ENCODE measurements at regions not wholly inside any gene's neighbourhood (a gene's known extent, or its start where the extent isn't known, plus 50 kb on each side); places are given as distances from the start of the nearest gene placed in this dataset.

DNA sequence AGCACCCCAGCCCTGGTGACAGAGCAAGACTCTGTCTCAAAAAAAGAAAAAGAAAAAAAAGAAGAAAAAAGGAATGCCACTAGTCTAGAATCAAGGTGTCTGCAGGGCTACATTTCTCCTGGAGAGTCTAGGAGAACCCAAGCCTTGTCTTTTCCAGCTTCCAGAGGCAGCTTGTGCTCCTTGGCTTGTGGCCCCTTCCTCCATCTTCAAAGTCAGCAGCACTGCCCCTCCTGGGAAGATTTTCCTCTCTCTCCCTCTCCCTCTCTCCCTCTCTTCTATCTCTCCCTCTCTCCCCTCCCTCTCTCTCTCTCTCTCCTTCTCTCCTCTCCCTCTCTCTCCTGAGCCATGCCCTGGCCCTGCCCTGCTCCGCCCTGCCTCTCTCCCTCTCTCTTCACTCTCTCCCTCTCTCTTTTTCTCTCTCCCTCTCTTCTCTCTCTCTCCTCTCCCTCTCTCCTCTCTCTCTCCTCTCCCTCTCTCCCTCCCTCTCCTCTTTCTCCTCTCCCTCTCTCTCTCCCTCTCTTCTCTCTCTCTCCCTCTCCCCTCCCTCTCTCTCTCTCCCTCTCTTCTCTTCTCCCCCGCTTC lies 97.7 kb upstream of the FGF3 start:
- H2AFZ ChIP-seq (ENCODE audit: low read depth, low read length): no peak overlapping the region
- H3K27ac ChIP-seq (ENCODE audit: low read length): no peak overlapping the region
- TF ChIP-seq, protein P1, sequence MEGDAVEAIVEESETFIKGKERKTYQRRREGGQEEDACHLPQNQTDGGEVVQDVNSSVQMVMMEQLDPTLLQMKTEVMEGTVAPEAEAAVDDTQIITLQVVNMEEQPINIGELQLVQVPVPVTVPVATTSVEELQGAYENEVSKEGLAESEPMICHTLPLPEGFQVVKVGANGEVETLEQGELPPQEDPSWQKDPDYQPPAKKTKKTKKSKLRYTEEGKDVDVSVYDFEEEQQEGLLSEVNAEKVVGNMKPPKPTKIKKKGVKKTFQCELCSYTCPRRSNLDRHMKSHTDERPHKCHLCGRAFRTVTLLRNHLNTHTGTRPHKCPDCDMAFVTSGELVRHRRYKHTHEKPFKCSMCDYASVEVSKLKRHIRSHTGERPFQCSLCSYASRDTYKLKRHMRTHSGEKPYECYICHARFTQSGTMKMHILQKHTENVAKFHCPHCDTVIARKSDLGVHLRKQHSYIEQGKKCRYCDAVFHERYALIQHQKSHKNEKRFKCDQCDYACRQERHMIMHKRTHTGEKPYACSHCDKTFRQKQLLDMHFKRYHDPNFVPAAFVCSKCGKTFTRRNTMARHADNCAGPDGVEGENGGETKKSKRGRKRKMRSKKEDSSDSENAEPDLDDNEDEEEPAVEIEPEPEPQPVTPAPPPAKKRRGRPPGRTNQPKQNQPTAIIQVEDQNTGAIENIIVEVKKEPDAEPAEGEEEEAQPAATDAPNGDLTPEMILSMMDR (IDR thresholded peaks at IDR 0.05; ENCODE audit: borderline replicate concordance, extremely low read depth, low read length, poor library complexity, severe bottlenecking): no peak
- no peak for TF ChIP-seq EZH2 (IDR thresholded peaks at IDR 0.05; ENCODE audit: borderline replicate concordance, low read depth, low read length, severe bottlenecking)
- H3K4me3 ChIP-seq (ENCODE audit: low read depth in 1 of 2, low read length in 2 of 2): no peak overlapping the region
- H3K4me1 ChIP-seq (ENCODE audit: insufficient read depth, low read length): no peaks in the 10 kb centered on the region
- H3K9me3 ChIP-seq (ENCODE audit: insufficient read depth, low read length, severe bottlenecking): no peaks in the 10 kb centered on the region
- H3K4me2 ChIP-seq (ENCODE audit: insufficient read depth, low read length): no peak overlapping the region
- no peaks in the 10 kb centered on the region for H3K27me3 ChIP-seq (ENCODE audit: insufficient read depth, low read length, poor library complexity)
- DNase-seq (no peak), ATAC-seq (ENCODE audit: insufficient read depth, low read depth) (no peak)
- no peak overlapping the region for H3K9ac ChIP-seq (ENCODE audit: low read depth, low read length)
- H4K20me1 ChIP-seq (ENCODE audit: insufficient read depth, low read length): peaks cover 19% of the 10 kb centered on the region; the same call in 1 of the 2 replicates
- no peaks in the 10 kb centered on the region for H3K36me3 ChIP-seq (ENCODE audit: insufficient read depth, low read length)
- H3K79me2 ChIP-seq (ENCODE audit: insufficient read depth, low read length): no peaks in the 10 kb centered on the region

DNA sequence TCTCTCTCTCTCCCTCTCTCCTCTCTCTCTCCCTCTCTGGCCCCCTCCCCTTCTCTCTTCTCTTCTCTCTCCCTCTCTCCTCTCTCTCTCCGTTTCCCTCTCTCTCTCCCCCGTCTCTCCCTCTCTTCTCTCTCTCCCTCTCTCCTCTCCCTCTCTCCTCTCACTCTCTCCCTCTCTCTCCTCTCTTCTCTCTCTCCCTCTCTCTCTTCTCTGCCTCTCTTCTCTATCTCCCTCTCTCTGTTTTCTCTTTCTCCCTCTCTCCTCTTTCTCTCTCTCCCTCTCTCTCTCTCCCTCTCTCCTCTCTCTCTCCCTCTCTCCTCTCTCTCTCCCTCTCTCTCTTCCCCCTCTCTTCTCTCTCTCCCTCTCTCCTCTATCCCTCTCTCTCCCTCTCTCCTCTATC lies 98.3 kb upstream of the FGF3 start:
- no peaks in the 10 kb centered on the region for H3K4me1 ChIP-seq (ENCODE audit: insufficient read depth, low read length)
- no peak overlapping the region for H3K27ac ChIP-seq (ENCODE audit: low read length)
- H3K36me3 ChIP-seq (ENCODE audit: insufficient read depth, low read length): no peaks in the 10 kb centered on the region
- no peaks in the 10 kb centered on the region for H3K9me3 ChIP-seq (ENCODE audit: insufficient read depth, low read length, severe bottlenecking)
- H3K27me3 ChIP-seq (ENCODE audit: insufficient read depth, low read length, poor library complexity): no peaks in the 10 kb centered on the region
- DNase-seq: no peak
- no peak overlapping the region for H3K9ac ChIP-seq (ENCODE audit: low read depth, low read length)
- no peak overlapping the region for H2AFZ ChIP-seq (ENCODE audit: low read depth, low read length)
- H3K4me3 ChIP-seq (ENCODE audit: low read depth in 1 of 2, low read length in 2 of 2): no peak overlapping the region
- H4K20me1 ChIP-seq (ENCODE audit: insufficient read depth, low read length): peaks cover 15% of the 10 kb centered on the region; the same call in 1 of the 2 replicates
- H3K79me2 ChIP-seq (ENCODE audit: insufficient read depth, low read length): no peaks in the 10 kb centered on the region
- H3K4me2 ChIP-seq (ENCODE audit: insufficient read depth, low read length): no peak overlapping the region
- no peak for ATAC-seq (ENCODE audit: insufficient read depth, low read depth)
- TF ChIP-seq, protein P1 (IDR thresholded peaks at IDR 0.05; ENCODE audit: borderline replicate concordance, extremely low read depth, low read length, poor library complexity, severe bottlenecking): no peak
- no peak for TF ChIP-seq EZH2 (IDR thresholded peaks at IDR 0.05; ENCODE audit: borderline replicate concordance, low read depth, low read length, severe bottlenecking)

DNA sequence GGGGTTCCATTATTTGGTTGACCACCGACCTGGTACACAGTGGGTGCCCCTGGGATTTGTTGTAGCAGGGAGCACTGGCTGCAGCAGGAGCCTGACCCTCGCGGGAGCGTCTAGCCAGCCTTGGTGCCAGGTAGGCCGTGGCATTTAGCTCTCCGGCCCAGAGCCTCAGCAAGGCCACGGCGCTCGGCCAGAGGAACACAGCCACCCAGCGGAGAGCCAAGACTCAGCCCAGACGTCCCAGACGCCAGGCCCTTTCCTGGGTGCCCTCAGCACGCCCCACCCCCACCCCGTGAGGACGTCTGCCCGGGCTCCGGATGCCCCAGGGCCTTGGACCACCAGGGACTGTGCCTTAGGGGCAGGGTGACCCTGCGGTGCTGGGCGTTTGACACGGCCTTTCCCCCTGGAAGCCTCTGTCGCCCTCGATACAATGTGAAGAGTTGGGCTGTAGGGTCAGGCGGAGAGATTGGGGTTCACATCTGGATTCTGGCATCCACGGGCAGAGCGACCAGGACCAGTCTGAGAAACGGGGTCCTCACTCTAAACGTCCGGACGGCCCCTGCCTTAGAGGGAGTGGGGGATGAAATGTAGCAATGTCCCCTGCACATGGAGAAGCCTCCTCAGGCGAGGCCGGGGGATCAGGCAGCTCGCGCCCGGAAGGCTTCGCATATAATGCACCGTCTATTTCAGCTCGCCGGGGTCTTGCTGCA lies 99.2 kb upstream of the FGF3 start:
- peaks cover 15% of the 10 kb centered on the region; the same call in 1 of the 2 replicates for H4K20me1 ChIP-seq (ENCODE audit: insufficient read depth, low read length)
- no peaks in the 10 kb centered on the region for H3K9me3 ChIP-seq (ENCODE audit: insufficient read depth, low read length, severe bottlenecking)
- ATAC-seq (ENCODE audit: insufficient read depth, low read depth) (no peak), DNase-seq (no peak)
- no peak for TF ChIP-seq EZH2 (IDR thresholded peaks at IDR 0.05; ENCODE audit: borderline replicate concordance, low read depth, low read length, severe bottlenecking)
- TF ChIP-seq, protein P1 (IDR thresholded peaks at IDR 0.05; ENCODE audit: borderline replicate concordance, extremely low read depth, low read length, poor library complexity, severe bottlenecking): no peak
- H3K79me2 ChIP-seq (ENCODE audit: insufficient read depth, low read length): no peaks in the 10 kb centered on the region
- no peak overlapping the region for H2AFZ ChIP-seq (ENCODE audit: low read depth, low read length)
- H3K4me1 ChIP-seq (ENCODE audit: insufficient read depth, low read length): no peaks in the 10 kb centered on the region
- H3K9ac ChIP-seq (ENCODE audit: low read depth, low read length): no peak overlapping the region
- H3K27ac ChIP-seq (ENCODE audit: low read length): no peak overlapping the region
- H3K4me3 ChIP-seq (ENCODE audit: low read depth in 1 of 2, low read length in 2 of 2): no peak overlapping the region
- H3K4me2 ChIP-seq (ENCODE audit: insufficient read depth, low read length): no peak overlapping the region
- H3K36me3 ChIP-seq (ENCODE audit: insufficient read depth, low read length): no peaks in the 10 kb centered on the region
- no peaks in the 10 kb centered on the region for H3K27me3 ChIP-seq (ENCODE audit: insufficient read depth, low read length, poor library complexity)

All from DND-41 (cell line).